Adrenal gland (tissue), 9 donors: ENCODE measurements at regions not wholly inside any gene's neighbourhood (a gene's known extent, or its start where the extent isn't known, plus 50 kb on each side); places are given as distances from the start of the nearest gene placed in this dataset.
"Not testable (repeated sequence)": the region's sequence is repeated elsewhere in the genome, so short reads cannot be mapped to it uniquely, and the experiment has no call there.

Experiments used
- DNase-seq, 7 donors: peaks; one replicate each; pipeline ENCODE4 v3.0.0-alpha.2; 2019 to 2020
- H3K27ac ChIP-seq, 5 donors: fragments of 200-600 bp; sonication (generic) in 4 of 5; 1 replicate in 3 of 5; 2 replicates in 2 of 5; pipeline versions ENCODE4 v1.5.1 to v1.8.0; 2016 to 2020; ENCODE audit warnings: mild to moderate bottlenecking in 1 of 5
- H3K27me3 ChIP-seq: fragments of 200-600 bp; 2 replicates; pipeline ENCODE4 v1.8.0; 2021
- H3K36me3 ChIP-seq, 2 donors: fragments of 200-600 bp; replicated peaks in 1 of 2; 1 replicate in 1 of 2; 2 replicates in 1 of 2; pipeline versions ENCODE4 v1.5.1 to v1.8.0; 2018 to 2022
- H3K4me1 ChIP-seq, 2 donors: fragments of 200-600 bp; replicated peaks in 1 of 2; 1 replicate in 1 of 2; 2 replicates in 1 of 2; pipeline versions ENCODE4 v1.5.1 to v1.8.0; 2018 to 2021
- H3K4me3 ChIP-seq, 4 donors: fragments of 200-600 bp; sonication (generic) in 3 of 4; one replicate each; pipeline ENCODE4 v1.5.1; 2016 to 2018
- H3K9me3 ChIP-seq, 3 donors: fragments of 200-600 bp; sonication (generic) in 1 of 3; replicated peaks in 1 of 3; 1 replicate in 2 of 3; 2 replicates in 1 of 3; pipeline versions ENCODE4 v1.5.1 to v1.8.0; 2016 to 2021
- CTCF ChIP-seq, 6 experiments: fragments of 450-650 bp in 4 of 6; fragments of 200-600 bp in 2 of 6; sonication (generic) in 1 of 6; IDR thresholded peaks; 1 replicate in 5 of 6; 2 replicates in 1 of 6; pipeline versions ENCODE4 v1.5.1 to v1.8.0; 2016 to 2021; ENCODE audit warnings: antibody characterized with exemption in 6 of 6, mild to moderate bottlenecking in 2 of 6, moderate library complexity in 1 of 6
- POLR2A ChIP-seq, 2 donors: fragments of 450-650 bp; IDR thresholded peaks; one replicate each; pipeline ENCODE4 v1.6.1; 2017; ENCODE audit warnings: antibody characterized with exemption in 2 of 2, mild to moderate bottlenecking in 2 of 2, moderate library complexity in 1 of 2
- WGBS, 4 donors: extraction: QIAGEN DNeasy Blood & Tissue Kit in 2 of 4; methylation state at CpG; one replicate each; pipeline versions ENCODE4 v1.1.5 to v1.1.7; 2013 to 2017; 5-methylcytosine and 5-hydroxymethylcytosine counted together
- intact Hi-C, 2 donors: fragments of 100-400 bp; cut with DNase I; formaldehyde crosslinking; loops; one replicate each; pipeline versions ENCODE4 v1.14.1 to v1.15.0; 2022 to 2023
- donor health status: healthy with polysubstance abuse.
- donor health status: Bipolar disorder and iron deficiency.
- donor health status: DM: yes; HTN: yes; CAD: no.
- donor health status: DM: no; HTN: no; CAD: no.
- donor health status: DM: no; HTN: no; CAD: no.

GRCh38 chr7:42720991-42721796 lies 190.7 kb downstream of the C7orf25 start:
- no peak overlapping the region for H3K27ac ChIP-seq
- TF ChIP-seq CTCF (IDR thresholded peaks at IDR 0.05) (no peak), POLR2A (IDR thresholded peaks at IDR 0.05) (no peak)
- H3K27me3 ChIP-seq, result no peaks in the 10 kb centered on the region
- H3K36me3 ChIP-seq, result no peaks in the 10 kb centered on the region
- H3K9me3 ChIP-seq, result no peaks in the 10 kb centered on the region
- H3K4me1 ChIP-seq, result no peaks in the 10 kb centered on the region
- no peak overlapping the region for H3K4me3 ChIP-seq
- DNase-seq, result no peak
- WGBS, 4 donors, result 77 to 81% (median 78%) methylated on average over 9 to 10 of the region's 10 CpGs
- intact Hi-C loops, result no loop called here

- DNase-seq, result no peak
- intact Hi-C loops, result no loop called here
- no peaks in the 10 kb centered on the region for H3K9me3 ChIP-seq
- no peak overlapping the region for H3K4me3 ChIP-seq
- TF ChIP-seq CTCF (IDR thresholded peaks at IDR 0.05) (no peak), POLR2A (IDR thresholded peaks at IDR 0.05) (no peak)
- no peaks in the 10 kb centered on the region for H3K36me3 ChIP-seq
- H3K27me3 ChIP-seq, result no peaks in the 10 kb centered on the region
- H3K27ac ChIP-seq, result no peak overlapping the region
- H3K4me1 ChIP-seq, result no peaks in the 10 kb centered on the region
These were observed 191.9 kb downstream of the C7orf25 start for GRCh38 chr7:42720012-42720411.

- H3K4me3 ChIP-seq, DNase-seq, H3K4me1 ChIP-seq, intact Hi-C loops, H3K9me3 ChIP-seq, H3K36me3 ChIP-seq, H3K27ac ChIP-seq, H3K27me3 ChIP-seq: not testable (repeated sequence)
- WGBS, 4 donors, result 88 to 97% (median 92%) methylated on average over 2 of the region's 2 CpGs
These were observed 193.4 kb downstream of the C7orf25 start for GRCh38 chr7:42718466-42718865.

GRCh38 chr7:42714356-42714755 lies 197.5 kb downstream of the C7orf25 start:
- intact Hi-C loops, result no loop called here
- Histone ChIP-seq H3K27ac (no peak overlapping the region), H3K4me3 (no peak overlapping the region), H3K36me3 (no peaks in the 10 kb centered on the region), H3K4me1 (no peaks in the 10 kb centered on the region), H3K27me3 (no peaks in the 10 kb centered on the region), H3K9me3 (no peaks in the 10 kb centered on the region)
- TF ChIP-seq POLR2A (IDR thresholded peaks at IDR 0.05) (no peak), CTCF (IDR thresholded peaks at IDR 0.05) (no peak)
- WGBS, 4 donors, result 57 to 83% (median 76%) methylated on average over 2 of the region's 2 CpGs
- DNase-seq, result no peak

GRCh38 chr7:42709284-42709683 lies 202.6 kb downstream of the C7orf25 start:
- TF ChIP-seq POLR2A (IDR thresholded peaks at IDR 0.05) (no peak), CTCF (IDR thresholded peaks at IDR 0.05) (no peak)
- intact Hi-C loops, result no loop called here
- Histone ChIP-seq H3K27ac (no peak overlapping the region), H3K4me3 (no peak overlapping the region), H3K9me3 (no peaks in the 10 kb centered on the region), H3K27me3 (no peaks in the 10 kb centered on the region), H3K4me1 (peaks cover 0 to 8% of the 10 kb centered on the region in 2 donors), H3K36me3 (no peaks in the 10 kb centered on the region)
- 78 to 86% (median 82%) methylated on average over 3 of the region's 3 CpGs for WGBS, 4 donors
- DNase-seq, result no peak
